ENCODE measurements at regions not wholly inside any gene's neighbourhood (a gene's known extent, or its start where the extent isn't known, plus 50 kb on each side); places are given as distances from the start of the nearest gene placed in this dataset.
"Not testable (repeated sequence)": the region's sequence is repeated elsewhere in the genome, so short reads cannot be mapped to it uniquely, and the experiment has no call there.

DNA sequence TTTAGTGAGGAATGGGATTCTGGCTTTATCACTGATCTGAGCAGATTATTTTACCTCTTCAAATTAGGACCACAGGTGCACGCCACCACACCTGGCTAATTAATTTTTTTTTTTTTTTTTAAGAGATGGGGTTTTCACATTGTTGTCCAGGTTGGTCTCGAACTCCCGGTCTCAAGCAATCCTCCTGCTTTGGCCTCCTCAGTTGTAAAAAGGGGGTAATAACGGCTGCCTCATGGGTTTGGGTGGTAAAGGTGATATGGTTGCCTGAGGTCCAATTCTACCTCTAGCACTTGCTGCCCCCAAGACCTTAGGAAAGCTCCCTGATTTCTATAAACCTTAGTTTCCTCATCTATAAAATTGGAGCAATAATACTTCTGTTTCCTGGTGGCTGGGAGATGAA, 130.7 kb upstream of the HS3ST2 start:
- no peak for DNase-seq

- DNase-seq, result no peak
Measured at GRCh38 chr16:22683730-22684573, 130.0 kb upstream of the HS3ST2 start.

DNA sequence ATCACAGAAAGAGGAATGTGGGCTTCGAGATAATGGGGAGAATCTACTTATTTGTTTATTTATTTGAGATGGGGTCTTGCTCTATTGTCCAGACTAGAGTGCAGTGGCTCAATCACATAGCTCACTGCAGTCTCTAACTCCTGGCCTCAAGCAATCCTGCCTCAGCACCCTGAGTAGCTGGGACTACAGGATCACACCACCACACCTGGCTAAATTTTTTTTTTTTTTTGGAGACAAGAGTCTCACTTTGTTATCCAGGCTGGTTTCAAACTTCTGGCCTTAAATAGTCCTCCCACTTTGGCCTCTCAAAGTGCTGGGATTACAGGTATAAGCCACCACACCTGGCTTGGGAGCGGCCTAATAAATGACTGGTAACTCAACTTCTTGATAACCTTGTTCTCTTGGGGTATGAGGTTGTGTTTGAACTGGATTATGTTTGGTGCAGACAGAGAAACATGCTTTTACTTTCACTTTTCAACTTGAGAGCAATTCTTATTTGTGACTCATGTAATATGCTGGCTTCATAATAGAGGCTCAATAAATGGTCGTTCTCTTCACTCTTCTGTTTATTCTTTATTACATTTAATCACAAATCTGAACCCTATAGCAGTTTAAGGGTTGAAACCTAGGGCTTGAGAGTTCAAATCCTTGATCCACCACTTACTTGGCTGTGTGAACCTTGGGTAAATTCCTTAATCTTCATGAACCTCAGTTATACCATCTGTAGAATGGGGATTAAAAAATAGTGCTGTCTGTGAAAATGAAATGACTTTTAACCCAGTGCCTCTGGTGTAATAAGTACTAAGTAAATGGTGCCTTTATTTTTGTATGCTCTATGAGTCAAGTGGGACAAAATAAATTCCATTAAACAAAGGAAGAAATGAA, 129.1 kb upstream of the HS3ST2 start:
- DNase-seq, result peak; percentile 42

DNA sequence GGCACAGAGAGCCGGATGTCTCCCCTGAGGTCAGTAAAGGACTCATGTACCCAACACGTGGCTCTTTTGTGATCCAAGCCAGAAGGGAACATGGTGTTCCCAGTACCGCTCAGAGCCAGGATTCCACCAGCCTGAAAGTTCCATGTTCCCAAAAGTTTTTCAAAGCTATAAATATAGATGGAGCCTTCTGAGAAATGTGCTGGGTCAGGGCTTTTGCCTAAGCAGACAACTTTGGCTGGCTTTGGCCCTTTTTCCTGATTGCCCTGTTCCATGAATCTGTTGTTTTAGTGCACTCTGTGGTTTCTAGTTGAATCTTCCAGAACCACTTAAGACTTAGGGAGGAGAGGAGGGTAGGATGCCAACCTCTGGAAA, 128.5 kb upstream of the HS3ST2 start:
- no peak for DNase-seq

DNA sequence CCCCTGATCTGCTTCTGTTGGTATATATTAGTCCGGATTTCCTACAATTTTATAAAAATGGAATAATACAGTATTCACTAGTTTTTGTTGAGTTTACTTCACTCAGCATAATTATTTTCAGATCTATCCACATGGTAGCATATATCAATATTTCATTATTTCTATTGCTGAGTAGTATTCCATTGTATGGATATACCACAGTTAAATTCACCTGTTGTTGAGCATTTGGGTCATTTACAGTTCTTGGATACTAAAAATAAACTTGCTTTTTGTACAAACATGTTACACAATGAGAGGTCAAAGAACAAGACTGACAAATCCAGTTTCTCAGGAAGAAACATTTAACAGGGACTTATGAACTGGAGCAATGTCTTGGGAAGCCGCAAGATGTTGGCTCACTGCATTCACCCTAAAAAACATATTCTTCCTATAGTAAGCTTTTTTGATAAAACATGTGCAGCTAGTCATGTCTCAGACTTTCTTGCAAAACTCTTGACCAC, 126.9 kb upstream of the HS3ST2 start:
- DNase-seq, result no peak

GRCh38 chr16:22688463-22688862, 125.5 kb upstream of the HS3ST2 start:
- DNase-seq, result no peak

DNA sequence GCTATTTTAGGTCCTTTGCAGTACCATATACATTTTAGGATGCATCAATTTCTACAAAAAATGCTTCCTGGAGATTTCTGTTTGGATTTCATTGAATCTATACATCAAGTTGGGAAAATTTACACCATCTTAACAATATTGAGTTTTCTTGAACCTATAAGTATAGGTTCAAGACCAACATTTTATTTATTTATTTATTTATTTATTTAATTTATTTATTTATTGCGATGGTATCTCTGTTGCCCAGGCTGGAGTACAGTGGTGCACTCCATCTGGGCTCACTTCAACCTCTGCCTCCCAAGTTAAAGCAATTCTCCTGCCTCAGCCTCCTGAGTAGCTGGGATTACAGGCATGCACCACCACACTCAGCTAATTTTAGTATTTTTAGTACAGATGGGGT, 125.0 kb upstream of the HS3ST2 start:
- no peak for DNase-seq

DNA sequence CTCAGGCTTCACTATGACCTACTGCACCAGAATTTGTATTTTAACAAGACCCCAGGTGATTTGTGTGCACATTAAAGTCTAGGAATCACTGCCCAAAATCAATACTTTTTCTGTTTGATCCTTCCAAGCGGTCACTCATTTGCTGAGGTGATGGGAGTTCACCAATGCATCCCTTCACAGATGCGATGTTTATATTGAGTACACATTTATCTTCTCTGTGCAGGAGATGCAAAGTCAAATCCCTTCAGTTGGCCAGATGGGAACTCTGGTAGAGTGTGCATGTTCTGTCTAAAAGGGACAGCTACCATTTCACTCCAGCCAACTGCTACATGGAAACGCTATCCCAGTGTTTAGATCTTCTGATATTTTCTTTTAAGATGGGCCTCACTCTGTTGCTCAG, 122.6 kb upstream of the HS3ST2 start:
- DNase-seq, result no peak

GRCh38 chr16:22692034-22692433, 121.9 kb upstream of the HS3ST2 start:
- DNase-seq, result no peak

DNA sequence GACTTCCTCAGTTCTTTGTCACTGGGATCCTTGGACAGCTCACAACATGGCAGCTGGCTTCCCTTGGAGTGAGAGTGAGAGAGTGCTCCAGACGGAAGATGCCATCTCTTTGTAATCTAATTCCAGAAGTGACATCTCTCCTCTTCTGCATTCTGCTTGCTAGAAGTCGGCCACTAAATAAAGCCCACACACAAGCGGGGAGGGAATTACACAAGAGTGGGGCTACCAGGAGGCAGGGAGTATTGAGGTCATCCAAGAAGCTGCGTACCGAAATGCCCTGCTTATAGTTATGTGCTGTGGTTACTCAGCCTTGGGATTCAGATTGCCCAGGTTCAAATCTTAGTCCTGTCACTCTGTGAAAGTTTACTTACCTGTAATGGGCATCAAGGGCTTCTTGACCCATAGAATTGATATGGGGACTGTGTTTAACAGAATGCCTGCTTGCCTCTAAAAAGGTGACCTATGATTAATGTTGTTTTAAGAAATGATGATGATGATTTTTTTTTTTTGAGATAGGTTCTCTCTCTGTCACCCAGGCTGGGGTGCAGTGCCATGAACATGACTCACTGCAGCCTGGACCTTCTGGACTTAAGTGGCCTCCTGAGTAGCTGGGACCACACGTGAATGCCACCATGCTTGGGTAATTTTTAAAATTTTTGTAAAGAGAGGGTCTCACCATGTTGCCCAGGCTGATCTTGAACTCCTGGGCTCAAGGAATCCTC, 120.9 kb upstream of the HS3ST2 start:
- peak; percentile 60 for DNase-seq

- DNase-seq, result peak; percentile 64
Measured at GRCh38 chr16:22693638-22694340, 120.2 kb upstream of the HS3ST2 start.

DNA sequence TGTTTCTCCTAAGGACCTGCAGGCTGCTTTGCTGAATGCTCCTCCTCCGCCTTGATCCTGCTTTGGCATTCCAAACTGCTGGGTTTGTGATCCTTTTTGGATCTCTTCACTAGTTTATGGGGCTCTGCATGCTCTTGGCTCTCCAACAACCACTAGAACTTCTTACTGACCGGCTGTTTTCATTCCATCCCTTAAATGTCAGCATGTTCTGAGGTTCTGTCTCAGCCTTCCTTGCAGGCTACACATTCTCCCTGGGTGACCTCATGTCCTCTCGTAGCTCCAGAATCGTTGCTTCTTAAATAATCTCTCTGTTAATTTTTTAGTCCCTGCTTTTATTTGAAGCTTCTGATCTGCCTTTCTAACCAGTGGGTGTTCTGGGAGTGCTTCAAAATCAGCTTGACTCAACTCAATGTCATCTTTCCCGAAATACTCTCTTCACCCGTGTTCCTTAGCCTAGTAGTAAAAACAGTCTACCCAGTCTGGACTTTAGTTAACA, 119.0 kb upstream of the HS3ST2 start:
- no peak for DNase-seq

DNA sequence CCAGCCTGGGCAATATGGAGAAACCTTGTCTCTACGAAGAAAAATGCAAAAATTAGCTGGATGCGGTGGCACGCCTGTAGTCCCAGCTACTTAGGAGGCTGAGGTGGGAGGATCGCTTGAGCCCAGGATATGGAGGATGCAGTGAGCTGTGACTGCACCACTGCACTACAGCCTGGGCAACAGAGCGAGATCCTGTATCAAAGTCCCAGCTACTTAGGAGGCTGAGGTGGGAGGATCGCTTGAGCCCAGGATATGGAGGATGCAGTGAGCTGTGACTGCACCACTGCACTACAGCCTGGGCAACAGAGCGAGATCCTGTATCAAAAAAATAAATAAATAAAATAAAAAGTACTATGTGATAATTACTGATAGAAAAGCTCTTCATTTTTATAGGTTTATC, 118.2 kb upstream of the HS3ST2 start:
- DNase-seq, result not testable (repeated sequence)

DNA sequence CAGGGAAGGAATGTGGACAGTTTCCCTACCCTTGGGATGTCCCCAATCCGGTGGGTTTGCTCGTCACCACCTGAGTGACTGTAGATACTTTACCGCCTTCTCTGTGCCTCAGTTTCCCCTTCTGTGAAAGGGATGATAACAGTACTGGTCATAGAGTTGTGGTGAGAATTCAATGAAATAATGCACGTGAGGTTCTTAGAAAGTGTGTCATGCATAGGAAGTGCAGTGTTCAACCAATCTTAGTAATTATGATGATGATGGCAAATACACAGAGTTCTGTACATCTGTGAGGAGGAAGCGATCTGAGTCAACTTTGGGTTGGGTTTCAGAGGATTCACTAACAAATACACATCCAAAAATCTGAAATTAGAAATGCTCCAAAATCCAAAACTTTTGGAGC, 114.6 kb upstream of the HS3ST2 start:
- DNase-seq, result no peak

DNA sequence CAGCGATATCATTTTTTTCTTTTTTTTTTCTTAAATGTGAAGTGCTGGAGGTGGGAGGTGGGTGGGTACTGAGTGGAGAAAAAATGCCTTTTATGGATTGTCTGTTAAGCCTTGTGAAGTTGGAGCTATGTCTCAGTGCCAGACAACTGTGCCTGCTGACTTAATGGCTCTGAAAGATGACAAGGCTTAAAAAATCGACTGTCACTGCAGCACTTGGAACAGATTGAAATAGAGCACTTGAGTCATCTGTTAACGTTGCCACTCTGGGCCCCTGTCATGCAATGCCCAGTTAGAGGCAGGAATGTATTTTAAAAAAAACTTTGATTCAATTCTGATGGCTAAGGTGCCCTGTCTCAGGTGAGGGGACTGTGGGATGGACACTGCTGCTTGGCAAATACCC, 108.2 kb upstream of the HS3ST2 start:
- DNase-seq, result no peak

- no peak for DNase-seq
Measured at GRCh38 chr16:22710326-22710725, 103.6 kb upstream of the HS3ST2 start.

- no peak for DNase-seq
Measured at GRCh38 chr16:22711847-22712246, 102.1 kb upstream of the HS3ST2 start.

GRCh38 chr16:22712471-22712870, 101.5 kb upstream of the HS3ST2 start:
- no peak for DNase-seq

GRCh38 chr16:22718598-22718997, 95.4 kb upstream of the HS3ST2 start:
- not testable (repeated sequence) for DNase-seq

DNA sequence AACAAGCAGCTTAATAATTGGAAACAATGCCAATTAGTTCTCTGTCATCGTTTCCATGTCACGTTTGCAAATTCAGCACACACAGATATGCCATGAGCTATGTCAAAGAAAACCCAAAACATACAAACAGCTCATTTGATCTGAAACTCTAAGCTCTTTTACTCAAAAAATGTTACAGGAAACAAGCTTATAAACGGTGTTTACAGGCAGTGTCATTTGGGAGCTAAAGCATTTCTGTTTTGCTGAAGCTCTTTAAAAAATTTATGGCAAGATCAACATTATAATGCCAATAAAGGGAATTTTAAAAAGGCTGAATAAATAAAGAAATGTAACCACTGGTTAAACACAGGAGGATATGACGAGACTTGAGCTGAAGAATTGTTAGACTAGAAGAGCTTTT, 94.0 kb upstream of the HS3ST2 start:
- no peak for DNase-seq

DNA sequence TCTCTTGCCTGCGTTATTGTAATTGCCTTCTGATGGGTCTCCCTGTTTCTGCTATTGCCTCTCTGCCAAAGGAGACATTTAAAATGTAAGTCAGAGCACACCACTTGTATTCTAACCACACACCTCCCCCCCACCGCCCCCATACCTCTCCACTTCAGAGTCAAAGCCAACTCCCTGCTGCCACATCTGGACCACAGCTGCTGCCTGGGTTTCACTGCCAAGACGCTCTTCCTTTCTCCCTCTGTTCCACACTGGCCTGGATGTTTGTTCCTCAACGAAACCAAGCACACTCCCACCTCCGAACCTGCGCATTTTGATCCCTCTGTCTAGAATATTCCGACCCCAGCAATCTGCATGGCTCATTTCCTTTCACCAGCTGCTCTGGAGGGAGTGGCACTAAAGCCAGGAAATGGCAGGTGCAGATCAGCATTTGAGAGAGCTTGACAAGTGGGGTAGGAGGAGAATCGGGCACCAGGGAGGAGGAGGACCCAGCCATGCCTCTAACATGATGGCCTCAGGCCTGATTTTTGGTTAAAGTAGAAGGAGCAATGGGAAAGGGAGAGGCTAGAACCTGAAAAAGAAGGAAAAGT, 92.4 kb upstream of the HS3ST2 start:
- no peak for DNase-seq
